ENCODE measurements at regions not wholly inside any gene's neighbourhood (a gene's known extent, or its start where the extent isn't known, plus 50 kb on each side); places are given as distances from the start of the nearest gene placed in this dataset.

DNA sequence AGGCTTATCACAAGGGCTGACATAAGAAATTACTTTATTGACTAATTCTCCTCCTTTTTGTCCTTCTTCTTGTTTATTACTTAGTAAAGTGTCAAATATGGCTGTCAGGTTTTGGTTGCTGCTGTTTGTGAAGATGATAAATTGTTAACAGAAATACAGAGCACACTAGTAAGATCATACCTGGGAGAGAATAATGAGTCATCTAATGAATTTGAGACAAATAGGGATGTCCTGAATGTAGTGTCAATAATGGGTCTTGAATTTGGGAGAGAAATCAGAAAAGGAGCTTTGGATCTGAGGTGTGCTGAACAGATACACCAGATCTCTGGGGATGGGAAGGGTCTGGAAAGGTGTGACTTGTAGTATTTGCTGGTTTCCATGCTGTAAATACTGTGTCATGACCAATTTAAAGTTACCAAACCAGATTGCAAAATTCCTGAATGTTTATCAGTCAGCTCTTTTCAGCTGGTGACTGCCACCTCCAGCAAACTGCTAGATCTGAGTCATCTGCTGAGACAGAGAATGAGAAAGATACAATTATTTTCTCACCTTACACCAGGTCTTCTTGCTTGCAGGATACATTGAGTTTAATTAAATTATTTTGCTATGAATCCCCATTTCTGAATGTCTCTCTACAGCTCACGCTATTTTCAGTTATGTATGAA is 76.7 kb upstream of the SATB1 start:
- no peak overlapping the region for H3K27ac ChIP-seq (ENCODE audit: low read depth, low read length)
- Mint-ChIP-seq H3K27me3 (no peaks in the 10 kb centered on the region), H3K4me1 (peaks cover 11 to 27% (median 23%) of the 10 kb centered on the region in 4 donors), H3K4me3 (no peak overlapping the region), H3K9me3 (no peaks in the 10 kb centered on the region), H3K36me3 (peaks cover 0 to 7% of the 10 kb centered on the region in 2 donors), H3K27ac (no peak overlapping the region)
- CTCF ChIA-PET (ENCODE audit: partially characterized antibody), result no interaction called here
- no peak overlapping the region for H3K4me3 ChIP-seq (ENCODE audit: low read length in 2 of 2)
- H3K9me3 ChIP-seq (ENCODE audit: control insufficient read depth in 1 of 2, low read length in 2 of 2), result no peaks in the 10 kb centered on the region
- POLR2A ChIA-PET (ENCODE audit: partially characterized antibody), result no interaction called here
- H3K4me1 ChIP-seq (ENCODE audit: insufficient read depth, low read length), result peaks cover 23% of the 10 kb centered on the region
- no peaks in the 10 kb centered on the region for H3K36me3 ChIP-seq (ENCODE audit: insufficient read depth, low read length)
- H3K27me3 ChIP-seq (ENCODE audit: insufficient read depth, low read length), result no peaks in the 10 kb centered on the region
- peak in 1 of 5 donors; percentile 23 for DNase-seq
- intact Hi-C loops (cut with micrococcal nuclease), result no loop called here

DNA sequence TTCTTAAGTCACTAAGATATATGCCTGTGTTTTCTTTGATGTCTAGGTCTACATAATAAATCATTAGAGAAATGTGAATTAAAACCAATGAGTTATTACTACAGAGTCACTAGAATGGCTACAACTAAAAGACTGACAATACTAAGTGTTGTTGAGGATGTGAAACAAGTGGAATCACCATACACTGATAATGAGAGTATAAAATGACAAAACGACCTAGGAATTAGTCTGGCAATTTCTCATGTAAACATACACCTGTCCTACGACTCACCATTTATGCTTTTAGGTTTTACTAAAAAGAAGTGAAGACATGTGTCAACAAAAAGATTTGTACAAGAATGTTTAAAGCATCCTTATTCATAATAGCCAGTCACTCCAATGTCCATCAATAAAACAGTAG is 75.2 kb upstream of the SATB1 start:
- no peaks in the 10 kb centered on the region for H3K27me3 Mint-ChIP-seq
- no peak overlapping the region for H3K4me3 Mint-ChIP-seq
- no peak for DNase-seq
- peaks cover 0 to 7% of the 10 kb centered on the region in 2 donors for H3K36me3 Mint-ChIP-seq
- H3K9me3 Mint-ChIP-seq, result no peaks in the 10 kb centered on the region
- peak overlapping the region in 1 of 7 donors; percentile 22 for H3K27ac Mint-ChIP-seq
- H3K4me3 ChIP-seq (ENCODE audit: low read length in 2 of 2), result no peak overlapping the region
- H3K9me3 ChIP-seq (ENCODE audit: control insufficient read depth in 1 of 2, low read length in 2 of 2), result no peaks in the 10 kb centered on the region
- ChIA-PET POLR2A (ENCODE audit: partially characterized antibody) (no interaction called here), CTCF (ENCODE audit: partially characterized antibody) (no interaction called here)
- H3K4me1 Mint-ChIP-seq, result peaks cover 11 to 27% (median 23%) of the 10 kb centered on the region in 4 donors
- peaks cover 23% of the 10 kb centered on the region for H3K4me1 ChIP-seq (ENCODE audit: insufficient read depth, low read length)
- H3K27me3 ChIP-seq (ENCODE audit: insufficient read depth, low read length), result no peaks in the 10 kb centered on the region
- H3K27ac ChIP-seq (ENCODE audit: low read depth, low read length), result no peak overlapping the region
- no peaks in the 10 kb centered on the region for H3K36me3 ChIP-seq (ENCODE audit: insufficient read depth, low read length)
- intact Hi-C loops (cut with micrococcal nuclease), result no loop called here

DNA sequence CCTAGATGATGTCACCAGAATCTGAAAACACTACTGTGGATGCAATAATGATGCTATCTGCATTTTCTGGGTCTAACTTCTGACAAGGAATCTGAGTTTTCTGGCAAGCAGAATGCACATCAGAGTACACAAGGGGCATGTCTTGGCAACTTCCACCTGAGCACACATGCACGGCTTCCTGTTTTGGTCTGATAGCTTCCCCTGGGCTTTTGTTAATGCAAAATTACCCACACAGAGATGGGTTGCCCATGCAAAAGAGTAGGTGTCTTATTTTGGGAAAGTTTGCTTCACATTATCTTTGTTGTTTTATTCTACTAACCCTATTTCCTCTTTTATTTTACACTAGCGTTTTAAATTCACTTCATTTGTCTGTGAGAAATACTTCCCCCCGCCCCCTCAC is 74.2 kb upstream of the SATB1 start:
- Histone ChIP-seq H3K9me3 (ENCODE audit: control insufficient read depth in 1 of 2, low read length in 2 of 2) (no peaks in the 10 kb centered on the region), H3K4me1 (ENCODE audit: insufficient read depth, low read length) (peaks cover 23% of the 10 kb centered on the region), H3K27ac (ENCODE audit: low read depth, low read length) (no peak overlapping the region), H3K4me3 (ENCODE audit: low read length in 2 of 2) (no peak overlapping the region), H3K27me3 (ENCODE audit: insufficient read depth, low read length) (no peaks in the 10 kb centered on the region), H3K36me3 (ENCODE audit: insufficient read depth, low read length) (no peaks in the 10 kb centered on the region)
- peak; percentile 25 to 31 (median 27) for DNase-seq
- H3K4me1 Mint-ChIP-seq, result peaks cover 11 to 27% (median 23%) of the 10 kb centered on the region in 4 donors
- peaks cover 0 to 1% (median 0%) of the 10 kb centered on the region in 8 donors for H3K9me3 Mint-ChIP-seq
- intact Hi-C loops (cut with micrococcal nuclease), result loop anchor here (2.0 to 5.0 kb wide), 3 partner anchors 54 to 260 kb away; no protein-coding TSS in a partner anchor
- CTCF ChIA-PET (ENCODE audit: partially characterized antibody), result no interaction called here
- no peaks in the 10 kb centered on the region for H3K27me3 Mint-ChIP-seq
- POLR2A ChIA-PET (ENCODE audit: partially characterized antibody), result interaction anchor here (1.0 kb wide), 3 partner anchors 26 to 228 kb away, joined by 3 read pairs; no protein-coding TSS in a partner anchor
- H3K27ac Mint-ChIP-seq, result peak overlapping the region in 6 of 7 donors; percentile 0 to 86 (median 72)
- H3K4me3 Mint-ChIP-seq, result peak overlapping the region in 6 of 8 donors; percentile 33 to 78 (median 70)
- H3K36me3 Mint-ChIP-seq, result peaks cover 0 to 4% of the 10 kb centered on the region in 2 donors

DNA sequence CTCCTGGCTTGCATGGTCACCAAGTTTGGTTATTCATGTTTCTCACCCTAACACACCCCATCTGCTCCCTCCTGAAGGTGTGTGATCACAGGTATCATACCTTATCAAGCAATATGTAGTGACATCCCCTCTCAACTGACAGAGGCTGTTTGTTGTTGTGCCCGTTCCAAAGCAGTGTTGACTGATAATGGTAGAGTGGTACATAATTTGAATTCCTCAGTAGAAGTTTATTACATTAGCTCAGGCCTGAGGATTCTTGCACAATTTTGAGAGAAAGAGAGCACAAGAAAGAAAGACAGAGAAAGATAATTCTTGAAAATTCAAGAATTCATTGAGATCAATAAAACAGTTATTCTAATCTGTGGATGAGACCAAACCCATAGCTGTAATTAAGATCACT is 69.1 kb upstream of the SATB1 start:
- no peak overlapping the region for H3K4me3 Mint-ChIP-seq
- H3K27me3 Mint-ChIP-seq, result no peaks in the 10 kb centered on the region
- peaks cover 22 to 46% (median 30%) of the 10 kb centered on the region in 4 donors for H3K4me1 Mint-ChIP-seq
- intact Hi-C loops (cut with micrococcal nuclease), result no loop called here
- no peak overlapping the region for H3K27ac Mint-ChIP-seq
- no peak overlapping the region for H3K4me3 ChIP-seq (ENCODE audit: low read length in 2 of 2)
- H3K9me3 Mint-ChIP-seq, result peaks cover 0 to 1% (median 0%) of the 10 kb centered on the region in 8 donors
- H3K36me3 Mint-ChIP-seq, result peaks cover 0 to 12% of the 10 kb centered on the region in 2 donors
- H3K9me3 ChIP-seq (ENCODE audit: control insufficient read depth in 1 of 2, low read length in 2 of 2), result no peaks in the 10 kb centered on the region
- H3K27me3 ChIP-seq (ENCODE audit: insufficient read depth, low read length), result no peaks in the 10 kb centered on the region
- DNase-seq, result no peak
- no peaks in the 10 kb centered on the region for H3K36me3 ChIP-seq (ENCODE audit: insufficient read depth, low read length)
- no peak overlapping the region for H3K27ac ChIP-seq (ENCODE audit: low read depth, low read length)
- ChIA-PET POLR2A (ENCODE audit: partially characterized antibody) (interaction anchor here (1.4 kb wide), 1 partner anchor 58 kb away, joined by 3 read pairs; no protein-coding TSS in a partner anchor), CTCF (ENCODE audit: partially characterized antibody) (no interaction called here)
- H3K4me1 ChIP-seq (ENCODE audit: insufficient read depth, low read length), result peaks cover 28% of the 10 kb centered on the region

DNA sequence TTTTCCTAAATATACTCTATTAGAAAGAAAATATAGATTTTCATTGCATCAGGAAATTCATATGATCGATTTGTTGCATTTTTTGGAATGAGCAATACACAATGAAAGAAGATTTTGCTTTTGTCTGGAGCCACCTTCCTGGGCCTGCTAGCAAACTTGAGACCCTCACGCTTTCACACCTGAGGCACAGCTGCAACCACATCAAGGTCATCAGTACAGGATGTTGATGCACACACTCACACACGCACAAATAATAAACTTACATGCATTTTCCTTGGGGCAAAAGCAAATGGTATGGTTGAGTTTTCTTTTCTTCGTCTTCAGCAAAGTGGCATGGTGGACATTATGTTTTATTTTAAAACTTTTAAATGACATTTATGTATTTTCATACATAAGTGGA is 64.8 kb upstream of the SATB1 start:
- DNase-seq, result peak in 4 of 5 donors; percentile 17 to 30 (median 24)
- Mint-ChIP-seq H3K4me3 (peak overlapping the region in 6 of 8 donors; percentile 39 to 77 (median 64)), H3K36me3 (peaks cover 3 to 15% of the 10 kb centered on the region in 2 donors), H3K9me3 (peaks cover 0 to 9% (median 7%) of the 10 kb centered on the region in 8 donors), H3K27ac (peak overlapping the region in 6 of 7 donors; percentile 25 to 87 (median 70)), H3K4me1 (peaks cover 19 to 36% (median 25%) of the 10 kb centered on the region in 4 donors), H3K27me3 (no peaks in the 10 kb centered on the region)
- no peak overlapping the region for H3K27ac ChIP-seq (ENCODE audit: low read depth, low read length)
- ChIA-PET CTCF (ENCODE audit: partially characterized antibody) (no interaction called here), POLR2A (ENCODE audit: partially characterized antibody) (no interaction called here)
- no peaks in the 10 kb centered on the region for H3K27me3 ChIP-seq (ENCODE audit: insufficient read depth, low read length)
- intact Hi-C loops (cut with micrococcal nuclease), result no loop called here
- no peaks in the 10 kb centered on the region for H3K36me3 ChIP-seq (ENCODE audit: insufficient read depth, low read length)
- H3K9me3 ChIP-seq (ENCODE audit: control insufficient read depth in 1 of 2, low read length in 2 of 2), result no peaks in the 10 kb centered on the region
- peaks cover 21% of the 10 kb centered on the region for H3K4me1 ChIP-seq (ENCODE audit: insufficient read depth, low read length)
- H3K4me3 ChIP-seq (ENCODE audit: low read length in 2 of 2), result no peak overlapping the region

- no peaks in the 10 kb centered on the region for H3K27me3 Mint-ChIP-seq
- no peak overlapping the region for H3K4me3 Mint-ChIP-seq
- no peak for DNase-seq
- ChIA-PET POLR2A (ENCODE audit: partially characterized antibody) (no interaction called here), CTCF (ENCODE audit: partially characterized antibody) (no interaction called here)
- Histone ChIP-seq H3K27ac (ENCODE audit: low read depth, low read length) (no peak overlapping the region), H3K27me3 (ENCODE audit: insufficient read depth, low read length) (no peaks in the 10 kb centered on the region), H3K9me3 (ENCODE audit: control insufficient read depth in 1 of 2, low read length in 2 of 2) (no peaks in the 10 kb centered on the region), H3K36me3 (ENCODE audit: insufficient read depth, low read length) (no peaks in the 10 kb centered on the region), H3K4me1 (ENCODE audit: insufficient read depth, low read length) (no peaks in the 10 kb centered on the region), H3K4me3 (ENCODE audit: low read length in 2 of 2) (no peak overlapping the region)
- no peak overlapping the region for H3K27ac Mint-ChIP-seq
- H3K4me1 Mint-ChIP-seq, result peaks cover 0 to 5% (median 3%) of the 10 kb centered on the region in 4 donors
- peaks cover 12 to 21% of the 10 kb centered on the region in 2 donors for H3K36me3 Mint-ChIP-seq
- H3K9me3 Mint-ChIP-seq, result peaks cover 0 to 22% (median 13%) of the 10 kb centered on the region in 8 donors
- intact Hi-C loops (cut with micrococcal nuclease), result no loop called here
Measured at GRCh38 chr3:18483226-18483625, 58.1 kb upstream of the SATB1 start.

DNA sequence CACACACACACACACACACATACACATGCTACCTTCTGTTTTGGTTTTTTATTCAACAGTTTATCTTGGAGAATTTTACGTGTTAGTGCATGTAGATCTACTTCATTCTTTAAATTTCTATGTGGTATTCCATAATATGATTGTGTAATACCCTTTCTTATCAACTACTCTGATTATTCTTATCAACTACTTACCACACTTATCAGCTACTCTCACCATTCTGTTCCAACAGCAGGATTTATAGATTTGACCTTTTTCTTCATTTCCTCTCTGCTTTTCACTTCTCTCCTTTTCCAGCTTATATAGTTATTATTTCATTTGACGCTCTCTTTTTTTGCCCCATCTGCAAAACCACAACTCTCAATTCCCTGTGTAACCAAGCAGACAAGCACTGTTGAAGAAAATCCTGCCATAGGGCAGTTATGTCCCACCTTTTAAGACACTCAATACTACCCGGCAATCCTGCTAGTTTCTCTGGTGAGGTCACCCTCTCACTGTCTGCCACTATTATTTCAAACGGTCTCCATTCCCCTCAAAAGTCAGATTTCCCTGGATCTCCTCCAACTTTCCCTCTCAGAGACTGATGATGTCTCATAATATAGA is 56.9 kb upstream of the SATB1 start:
- Histone ChIP-seq H3K9me3 (ENCODE audit: control insufficient read depth in 1 of 2, low read length in 2 of 2) (no peaks in the 10 kb centered on the region), H3K27ac (ENCODE audit: low read depth, low read length) (no peak overlapping the region), H3K36me3 (ENCODE audit: insufficient read depth, low read length) (no peaks in the 10 kb centered on the region), H3K27me3 (ENCODE audit: insufficient read depth, low read length) (no peaks in the 10 kb centered on the region), H3K4me3 (ENCODE audit: low read length in 2 of 2) (no peak overlapping the region), H3K4me1 (ENCODE audit: insufficient read depth, low read length) (no peaks in the 10 kb centered on the region)
- DNase-seq, result no peak
- Mint-ChIP-seq H3K27me3 (no peaks in the 10 kb centered on the region), H3K4me3 (no peak overlapping the region), H3K27ac (peak overlapping the region in 1 of 7 donors; percentile 37), H3K36me3 (peaks cover 12 to 23% of the 10 kb centered on the region in 2 donors), H3K4me1 (peaks cover 0 to 5% (median 3%) of the 10 kb centered on the region in 4 donors), H3K9me3 (peaks cover 0 to 22% (median 13%) of the 10 kb centered on the region in 8 donors)
- CTCF ChIA-PET (ENCODE audit: partially characterized antibody), result no interaction called here
- intact Hi-C loops (cut with micrococcal nuclease), result no loop called here
- POLR2A ChIA-PET (ENCODE audit: partially characterized antibody), result no interaction called here
